Smooth muscle cell (in vitro differentiated cells): ENCODE measurements at regions not wholly inside any gene's neighbourhood (a gene's known extent, or its start where the extent isn't known, plus 50 kb on each side); places are given as distances from the start of the nearest gene placed in this dataset.

Experiments
- DNase-seq: peaks from one replicate; lab custom pipeline; 2025; ENCODE audit not compliant: unreplicated experiment; lab: John Stamatoyannopoulos, UW
- H2AFZ ChIP-seq: fragments of 200-600 bp; sonication (generic); 2 replicates; pipeline ENCODE4 v1.6.0; 2016; ENCODE audit warnings: antibody characterized with exemption, low read depth, mild to moderate bottlenecking
- H3F3A ChIP-seq: fragments of 200-600 bp; sonication (generic); 2 replicates; pipeline ENCODE4 v1.6.0; 2017; ENCODE audit warnings: antibody characterized with exemption, low read depth
- H3K27ac ChIP-seq: fragments of 200-600 bp; sonication (generic); 2 replicates; pipeline ENCODE4 v1.5.1; 2016; ENCODE audit warnings: low read depth, mild to moderate bottlenecking
- H3K27me3 ChIP-seq: fragments of 200-600 bp; sonication (generic); 2 replicates; pipeline ENCODE4 v1.6.1; 2016; ENCODE audit warnings: low read depth, mild to moderate bottlenecking
- H3K36me3 ChIP-seq: fragments of 200-600 bp; sonication (generic); 2 replicates; pipeline ENCODE4 v1.5.1; 2016; ENCODE audit warnings: low read depth
- H3K4me1 ChIP-seq: fragments of 200-600 bp; sonication (generic); 2 replicates; pipeline ENCODE4 v1.5.1; 2016; ENCODE audit warnings: low read depth
- H3K4me2 ChIP-seq: fragments of 200-600 bp; sonication (generic); 2 replicates; pipeline ENCODE4 v1.6.0; 2016; ENCODE audit warnings: mild to moderate bottlenecking
- H3K4me3 ChIP-seq: fragments of 200-600 bp; sonication (generic); 2 replicates; pipeline ENCODE4 v1.5.1; 2016; ENCODE audit warnings: mild to moderate bottlenecking
- H3K79me2 ChIP-seq: fragments of 200-600 bp; sonication (generic); 2 replicates; pipeline ENCODE4 v1.6.0; 2016; ENCODE audit warnings: low read depth, mild to moderate bottlenecking
- H3K9ac ChIP-seq: fragments of 200-600 bp; sonication (generic); 2 replicates; pipeline ENCODE4 v1.6.0; 2016; ENCODE audit warnings: low read depth
- H3K9me3 ChIP-seq: fragments of 200-600 bp; sonication (generic); replicated peaks from 2 replicates; pipeline ENCODE4 v1.5.1; 2016; ENCODE audit warnings: low read depth
- H4K20me1 ChIP-seq: fragments of 200-600 bp; sonication (generic); 2 replicates; pipeline ENCODE4 v1.6.0; 2016; ENCODE audit warnings: low read depth
- CTCF ChIP-seq: fragments of 200-600 bp; sonication (generic); IDR thresholded peaks from 2 replicates; pipeline ENCODE4 v1.5.1; 2017; ENCODE audit warnings: borderline replicate concordance, mild to moderate bottlenecking, antibody characterized with exemption; ENCODE audit not compliant: insufficient read depth, poor library complexity, severe bottlenecking
- WGBS: methylation state at CpG from one replicate; pipeline ENCODE4 v1.1.7; 2016; ENCODE audit warnings: low lambda C conversion rate; 5-methylcytosine and 5-hydroxymethylcytosine counted together

- peaks cover 14% of the 10 kb centered on the region for H3F3A ChIP-seq
- H3K27me3 ChIP-seq, result no peaks in the 10 kb centered on the region
- H3K9ac ChIP-seq, result no peak overlapping the region
- no peaks in the 10 kb centered on the region for H3K9me3 ChIP-seq
- no peak overlapping the region for H2AFZ ChIP-seq
- no peak for TF ChIP-seq CTCF
- H3K4me1 ChIP-seq, result peaks cover 22% of the 10 kb centered on the region
- 63% methylated on average over 5 of the region's 5 CpGs for WGBS
- peaks cover 93% of the 10 kb centered on the region for H4K20me1 ChIP-seq
- H3K4me2 ChIP-seq, result no peak overlapping the region
- no peak overlapping the region for H3K4me3 ChIP-seq
- H3K36me3 ChIP-seq, result no peaks in the 10 kb centered on the region
- no peak for DNase-seq
- H3K27ac ChIP-seq, result no peak overlapping the region
- H3K79me2 ChIP-seq, result peaks cover 76% of the 10 kb centered on the region
Measured at GRCh38 chr19:46928951-46929350, 68.2 kb downstream of the ARHGAP35 start.

GRCh38 chr19:46931202-46931601 is 70.4 kb downstream of the ARHGAP35 start:
- no peak overlapping the region for H3K27ac ChIP-seq
- H2AFZ ChIP-seq, result no peak overlapping the region
- 93% methylated on average over 5 of the region's 5 CpGs for WGBS
- no peak for DNase-seq
- peaks cover 6% of the 10 kb centered on the region for H3F3A ChIP-seq
- H3K36me3 ChIP-seq, result no peaks in the 10 kb centered on the region
- peaks cover 12% of the 10 kb centered on the region for H3K4me1 ChIP-seq
- peaks cover 91% of the 10 kb centered on the region for H4K20me1 ChIP-seq
- no peaks in the 10 kb centered on the region for H3K27me3 ChIP-seq
- peaks cover 87% of the 10 kb centered on the region for H3K79me2 ChIP-seq
- TF ChIP-seq CTCF, result no peak
- H3K9me3 ChIP-seq, result no peaks in the 10 kb centered on the region
- no peak overlapping the region for H3K4me2 ChIP-seq
- H3K4me3 ChIP-seq, result no peak overlapping the region
- H3K9ac ChIP-seq, result no peak overlapping the region

GRCh38 chr19:46932346-46932745 is 71.5 kb downstream of the ARHGAP35 start:
- no peak for TF ChIP-seq CTCF
- DNase-seq, result no peak
- peaks cover under 1% of the 10 kb centered on the region for H3K4me1 ChIP-seq
- H3K4me3 ChIP-seq, result no peak overlapping the region
- H4K20me1 ChIP-seq, result peaks cover 91% of the 10 kb centered on the region
- H3K9ac ChIP-seq, result no peak overlapping the region
- WGBS, result 45% methylated on average over 2 of the region's 2 CpGs
- H2AFZ ChIP-seq, result no peak overlapping the region
- H3K27ac ChIP-seq, result no peak overlapping the region
- H3K36me3 ChIP-seq, result no peaks in the 10 kb centered on the region
- H3K4me2 ChIP-seq, result no peak overlapping the region
- peaks cover 4% of the 10 kb centered on the region for H3F3A ChIP-seq
- H3K79me2 ChIP-seq, result peaks cover 79% of the 10 kb centered on the region
- no peaks in the 10 kb centered on the region for H3K9me3 ChIP-seq
- H3K27me3 ChIP-seq, result no peaks in the 10 kb centered on the region

- no peak overlapping the region for H3K4me2 ChIP-seq
- peaks cover 68% of the 10 kb centered on the region for H3K79me2 ChIP-seq
- H4K20me1 ChIP-seq, result peaks cover 89% of the 10 kb centered on the region
- no peak overlapping the region for H3K9ac ChIP-seq
- whole genome bisulfite sequencing, result 82% methylated on average over 7 of the region's 7 CpGs
- DNase-seq, result no peak
- H3K4me1 ChIP-seq, result no peaks in the 10 kb centered on the region
- no peak overlapping the region for H2AFZ ChIP-seq
- H3K36me3 ChIP-seq, result no peaks in the 10 kb centered on the region
- no peaks in the 10 kb centered on the region for H3K9me3 ChIP-seq
- no peak for TF ChIP-seq CTCF
- H3K27me3 ChIP-seq, result no peaks in the 10 kb centered on the region
- H3F3A ChIP-seq, result peaks cover 4% of the 10 kb centered on the region
- no peak overlapping the region for H3K27ac ChIP-seq
- H3K4me3 ChIP-seq, result no peak overlapping the region
Measured at GRCh38 chr19:46935066-46935663, 74.4 kb downstream of the ARHGAP35 start.
